IMR-90 (cell line): ENCODE measurements at regions not wholly inside any gene's neighbourhood (a gene's known extent, or its start where the extent isn't known, plus 50 kb on each side); places are given as distances from the start of the nearest gene placed in this dataset.
"Not testable (repeated sequence)": the region's sequence is repeated elsewhere in the genome, so short reads cannot be mapped to it uniquely, and the experiment has no call there.

Experiments used
- ATAC-seq: fragments of 200-7000 bp; cut with Tn5 transposase; 2 replicates; pipeline ENCODE4 v1.9.1; 2020; ENCODE audit warnings: low read depth, mild to moderate bottlenecking, moderate library complexity
- BruUV-seq: library from RNA; stranded (reverse); fragments of 400-500 nt; replicated peaks from 2 replicates; lab custom pipeline; 2021; lab: Mats Ljungman, UMichigan
- CTCF ChIA-PET: fragments of 300-600 bp; formaldehyde crosslinking; extraction: SDS; loops from one replicate; lab custom pipeline; 2021; ENCODE audit warnings: antibody characterized with exemption; lab: Yijun Ruan, JAX
- POLR2A ChIA-PET: fragments of 300-600 bp; sonication (Branson Sonifier 250); formaldehyde crosslinking; loops from one replicate; lab custom pipeline; 2022; ENCODE audit warnings: antibody characterized with exemption; ENCODE audit not compliant: unreplicated experiment; lab: Charles Lee
- DNase-seq: peaks from one replicate; pipeline ENCODE4 v3.0.0; 2013
- H2AFZ ChIP-seq: replicated peaks from 2 replicates; pipeline ENCODE3; 2013; ENCODE audit warnings: low read length, mild to moderate bottlenecking; ENCODE audit not compliant: poor library complexity
- H2AK5ac ChIP-seq: 2 replicates; pipeline ENCODE4 v1.6.1; 2013; ENCODE audit warnings: low read depth, low read length, inconsistent platforms
- H2AK9ac ChIP-seq: replicated peaks from 2 replicates; pipeline ENCODE3; 2013; ENCODE audit warnings: mild to moderate bottlenecking, low read depth, low read length, moderate library complexity; ENCODE audit not compliant: poor library complexity
- H2BK120ac ChIP-seq: 2 replicates; pipeline ENCODE4 v1.6.1; 2013; ENCODE audit warnings: low read depth, low read length, inconsistent platforms
- H2BK15ac ChIP-seq: 3 replicates; pipeline ENCODE4 v1.6.1; 2013; ENCODE audit warnings: low read depth, low read length, inconsistent platforms
- H2BK20ac ChIP-seq: 2 replicates; pipeline ENCODE4 v1.6.1; 2013; ENCODE audit warnings: low read depth, mild to moderate bottlenecking, inconsistent platforms, low read length, moderate library complexity
- H2BK5ac ChIP-seq: 2 replicates; pipeline ENCODE4 v1.6.1; 2013; ENCODE audit warnings: mild to moderate bottlenecking, low read depth, low read length, inconsistent platforms; ENCODE audit not compliant: poor library complexity, severe bottlenecking
- H3K14ac ChIP-seq: replicated peaks from 2 replicates; pipeline ENCODE4 v1.6.1; 2013; ENCODE audit warnings: low read depth, low read length, inconsistent platforms
- H3K18ac ChIP-seq: 2 replicates; pipeline ENCODE4 v1.6.1; 2013; ENCODE audit warnings: low read depth, low read length, control low read depth
- H3K23ac ChIP-seq: 2 replicates; pipeline ENCODE4 v1.6.1; 2013; ENCODE audit warnings: low read depth, low read length, inconsistent platforms
- H3K27ac ChIP-seq: 2 replicates; pipeline ENCODE4 v1.5.1; 2013; ENCODE audit warnings: mild to moderate bottlenecking, control low read depth, low read length; ENCODE audit not compliant: insufficient read depth
- H3K27me3 ChIP-seq: 2 replicates; pipeline ENCODE4 v1.6.1; 2013; ENCODE audit warnings: low read length; ENCODE audit not compliant: control insufficient read depth, insufficient read depth
- H3K36me3 ChIP-seq: 2 replicates; pipeline ENCODE4 v1.6.1; 2013; ENCODE audit warnings: low read length, mixed read lengths; ENCODE audit not compliant: control insufficient read depth, insufficient read depth
- H3K4ac ChIP-seq: 2 replicates; pipeline ENCODE4 v1.6.1; 2013; ENCODE audit warnings: low read depth, low read length, inconsistent platforms
- H3K4me1 ChIP-seq: 2 replicates; pipeline ENCODE4 v1.6.1; 2013; ENCODE audit warnings: low read length, mixed read lengths; ENCODE audit not compliant: control insufficient read depth, insufficient read depth
- H3K4me2 ChIP-seq: 2 replicates; pipeline ENCODE4 v1.6.1; 2013; ENCODE audit warnings: low read depth, mild to moderate bottlenecking, control low read depth, low read length, moderate library complexity
- H3K4me3 ChIP-seq: 2 replicates; pipeline ENCODE4 v1.5.1; 2013; ENCODE audit warnings: low read depth, mild to moderate bottlenecking, control low read depth, low read length, moderate library complexity; ENCODE audit not compliant: insufficient read depth
- H3K56ac ChIP-seq: 2 replicates; pipeline ENCODE4 v1.6.1; 2013; ENCODE audit warnings: low read length, inconsistent platforms; ENCODE audit not compliant: insufficient read depth; ENCODE audit errors: extremely low read depth
- H3K79me1 ChIP-seq, 2 experiments: 2 replicates each; pipeline ENCODE4 v1.6.1; 2013; ENCODE audit warnings: low read length in 2 of 2, inconsistent platforms in 1 of 2, low read depth in 1 of 2
- H3K9ac ChIP-seq: 2 replicates; pipeline ENCODE4 v1.6.1; 2013; ENCODE audit warnings: low read depth, low read length, control low read depth
- H3K9me1 ChIP-seq: 2 replicates; pipeline ENCODE4 v1.6.1; 2013; ENCODE audit warnings: low read length, inconsistent platforms; ENCODE audit not compliant: insufficient read depth
- H3K9me3 ChIP-seq: 2 replicates; pipeline ENCODE4 v1.6.1; 2013; ENCODE audit warnings: low read length; ENCODE audit not compliant: control insufficient read depth, insufficient read depth
- H4K20me1 ChIP-seq: 2 replicates; pipeline ENCODE4 v1.6.1; 2013; ENCODE audit warnings: low read length, inconsistent platforms; ENCODE audit not compliant: insufficient read depth
- H4K5ac ChIP-seq: 2 replicates; pipeline ENCODE4 v1.6.1; 2013; ENCODE audit warnings: mild to moderate bottlenecking, low read depth, low read length, control low read depth
- H4K8ac ChIP-seq, 2 experiments: 2 replicates each; pipeline ENCODE4 v1.6.1; 2013; ENCODE audit warnings: low read depth in 2 of 2, low read length in 2 of 2, control low read depth in 1 of 2, inconsistent platforms in 1 of 2
- H4K91ac ChIP-seq: 2 replicates; pipeline ENCODE4 v1.6.1; 2013; ENCODE audit warnings: low read depth, low read length, inconsistent platforms; ENCODE audit not compliant: insufficient read depth
- CHD1 ChIP-seq: IDR thresholded peaks from 2 replicates; pipeline ENCODE4 v1.6.1; 2012; ENCODE audit warnings: low read depth, low read length, improper control_type of control experiment
- FOS ChIP-seq: fragments of 150-350 bp; IDR thresholded peaks from 2 replicates; pipeline ENCODE4 v1.6.1; 2016; ENCODE audit warnings: low read depth, low read length
- MAFK ChIP-seq: IDR thresholded peaks from 2 replicates; pipeline ENCODE4 v1.6.1; 2012; ENCODE audit warnings: low read depth, low read length, improper control_type of control experiment
- MXI1 ChIP-seq: IDR thresholded peaks from 2 replicates; pipeline ENCODE4 v1.6.1; 2012; ENCODE audit warnings: low read depth, mild to moderate bottlenecking, low read length, moderate library complexity, borderline replicate concordance
- NFE2L2 ChIP-seq: fragments of 150-350 bp; IDR thresholded peaks from 2 replicates; pipeline ENCODE4 v1.6.1; 2016; ENCODE audit warnings: low read depth, mild to moderate bottlenecking, low read length
- POLR2A ChIP-seq: IDR thresholded peaks from 2 replicates; pipeline ENCODE4 v1.6.1; 2012; ENCODE audit warnings: mild to moderate bottlenecking, low read depth, low read length
- RFX5 ChIP-seq: IDR thresholded peaks from 2 replicates; pipeline ENCODE4 v1.8.0; 2012; ENCODE audit warnings: low read depth, mild to moderate bottlenecking, low read length, moderate library complexity
- WGBS, 2 experiments: methylation state at CpG; one replicate each; pipeline versions ENCODE4 v1.1.5 to v1.1.7; 2013; ENCODE audit warnings: missing lambda C conversion rate in 2 of 2; ENCODE audit not compliant: insufficient read length in 1 of 2; ENCODE audit errors: extremely low coverage in 2 of 2; 5-methylcytosine and 5-hydroxymethylcytosine counted together
- dilution Hi-C: fragments of 300-500 bp; cut with HindIII; formaldehyde crosslinking; loops from one replicate; pipeline ENCODE4 v1.14.3; 2018; ENCODE audit warnings: low sequenced_read_pairs; ENCODE audit not compliant: unreplicated experiment
- in situ Hi-C: fragments of 300-500 bp; cut with MboI; formaldehyde crosslinking; loops from 3 replicates; pipeline ENCODE4 v1.14.3; 2019; ENCODE audit warnings: low sequenced_read_pairs, inconsistent platforms, mixed read lengths
- intact Hi-C: fragments of 100-400 bp; cut with micrococcal nuclease; formaldehyde crosslinking; loops from 2 replicates; pipeline ENCODE4 v1.10.0; 2022
- TF ChIP-seq, protein P1 (sequence below): fragments of 150-350 bp; IDR thresholded peaks from 2 replicates; pipeline ENCODE4 v1.6.1; 2017; ENCODE audit warnings: mild to moderate bottlenecking, antibody characterized with exemption, low read length, low read depth

DNA sequence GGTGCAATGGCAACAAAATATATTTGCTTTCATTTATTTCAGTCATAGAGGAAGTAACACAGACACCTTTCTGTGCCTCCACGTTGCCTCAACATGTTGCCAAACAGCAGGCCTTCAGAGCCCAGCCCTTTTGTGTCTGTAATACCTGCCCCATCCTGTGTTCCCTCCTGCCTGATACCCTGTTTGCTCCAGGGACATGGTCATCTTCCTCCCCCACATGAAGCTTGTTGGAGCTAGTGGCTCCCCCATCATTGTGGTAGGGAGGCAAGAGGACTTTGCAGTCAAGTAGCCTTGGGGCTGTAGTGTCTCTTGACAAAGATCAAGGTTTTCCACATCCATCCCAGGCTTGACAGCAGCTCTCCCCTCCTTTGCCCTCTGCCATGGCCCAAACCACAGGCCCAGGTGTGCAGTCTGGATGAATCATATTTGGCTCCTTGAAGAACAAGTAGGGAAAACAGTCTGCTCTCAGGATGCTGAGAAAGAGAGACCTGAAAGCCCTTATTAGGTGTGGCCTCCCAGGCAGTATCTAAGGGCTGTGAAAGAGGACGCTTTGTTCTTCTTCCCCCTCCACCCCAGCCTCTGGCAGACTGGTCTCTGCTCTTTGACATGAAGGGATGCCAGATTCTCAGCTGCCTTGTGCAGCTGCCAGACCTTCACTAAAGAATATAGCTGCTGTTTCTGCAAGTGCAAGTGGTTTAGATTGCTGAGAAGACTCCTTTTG is 329.0 kb downstream of the C12orf75 start:
- WGBS, 2 experiments, result no CpG with 5 or more reads among the region's 2 CpGs
- H3K23ac ChIP-seq, result no peak overlapping the region
- no peaks in the 10 kb centered on the region for H3K79me1 ChIP-seq
- no peak overlapping the region for H3K27ac ChIP-seq
- H3K9ac ChIP-seq, result no peak overlapping the region
- H2BK5ac ChIP-seq, result no peak overlapping the region
- BruUV-seq, result no TSS peak
- H3K27me3 ChIP-seq, result peaks cover 16% of the 10 kb centered on the region
- H3K9me1 ChIP-seq, result no peaks in the 10 kb centered on the region
- H2AFZ ChIP-seq, result no peak overlapping the region
- CTCF ChIA-PET, result no interaction called here
- POLR2A ChIA-PET, result no interaction called here
- no peak for TF ChIP-seq CHD1
- TF ChIP-seq POLR2A, result no peak
- no peak for TF ChIP-seq RFX5
- TF ChIP-seq MAFK, result no peak
- TF ChIP-seq NFE2L2, result no peak
- TF ChIP-seq, protein P1, sequence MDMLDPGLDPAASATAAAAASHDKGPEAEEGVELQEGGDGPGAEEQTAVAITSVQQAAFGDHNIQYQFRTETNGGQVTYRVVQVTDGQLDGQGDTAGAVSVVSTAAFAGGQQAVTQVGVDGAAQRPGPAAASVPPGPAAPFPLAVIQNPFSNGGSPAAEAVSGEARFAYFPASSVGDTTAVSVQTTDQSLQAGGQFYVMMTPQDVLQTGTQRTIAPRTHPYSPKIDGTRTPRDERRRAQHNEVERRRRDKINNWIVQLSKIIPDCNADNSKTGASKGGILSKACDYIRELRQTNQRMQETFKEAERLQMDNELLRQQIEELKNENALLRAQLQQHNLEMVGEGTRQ, result no peak
- TF ChIP-seq MXI1, result no peak
- no peak for TF ChIP-seq FOS
- H3K14ac ChIP-seq, result no peak overlapping the region
- H3K36me3 ChIP-seq, result no peaks in the 10 kb centered on the region
- no peak overlapping the region for H4K8ac ChIP-seq
- H3K4ac ChIP-seq, result no peak overlapping the region
- H4K5ac ChIP-seq, result no peak overlapping the region
- dilution Hi-C loops (no loop called here), intact Hi-C loops (no loop called here), in situ Hi-C loops (no loop called here)
- H3K18ac ChIP-seq, result no peak overlapping the region
- DNase-seq (no peak), ATAC-seq (no peak)
- no peak overlapping the region for H3K4me3 ChIP-seq
- H3K56ac ChIP-seq, result no peak overlapping the region
- no peak overlapping the region for H3K4me2 ChIP-seq
- no peak overlapping the region for H2BK15ac ChIP-seq
- no peak overlapping the region for H2BK20ac ChIP-seq
- no peak overlapping the region for H2BK120ac ChIP-seq
- H2AK9ac ChIP-seq, result no peak overlapping the region
- no peaks in the 10 kb centered on the region for H3K9me3 ChIP-seq
- H4K20me1 ChIP-seq, result no peaks in the 10 kb centered on the region
- no peak overlapping the region for H4K91ac ChIP-seq
- no peaks in the 10 kb centered on the region for H3K4me1 ChIP-seq
- H2AK5ac ChIP-seq, result no peak overlapping the region

DNA sequence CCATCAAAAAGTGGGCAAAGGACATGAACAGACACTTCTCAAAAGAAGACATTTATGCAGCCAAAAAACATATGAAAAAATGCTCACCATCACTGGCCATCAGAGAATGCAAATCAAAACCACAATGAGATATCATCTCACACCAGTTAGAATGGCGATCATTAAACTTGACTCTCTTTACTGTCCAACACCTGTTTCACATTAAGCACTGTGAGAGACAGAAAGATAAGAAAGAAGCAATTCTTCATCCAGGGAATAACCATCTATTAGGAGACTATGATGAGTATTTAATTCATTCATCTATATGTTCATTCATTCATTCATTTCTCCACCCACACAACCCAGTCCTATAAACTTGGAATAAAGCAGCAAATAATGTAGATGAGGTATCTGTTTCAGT is 334.3 kb downstream of the C12orf75 start:
- H3K56ac ChIP-seq, POLR2A ChIA-PET, H2BK20ac ChIP-seq, H3K79me1 ChIP-seq, H3K36me3 ChIP-seq, CTCF ChIA-PET, in situ Hi-C loops, BruUV-seq, H2BK120ac ChIP-seq, H2BK5ac ChIP-seq, H3K23ac ChIP-seq, H3K4me3 ChIP-seq, H3K4ac ChIP-seq, H2AK5ac ChIP-seq, ATAC-seq, H2BK15ac ChIP-seq, H4K91ac ChIP-seq, H4K5ac ChIP-seq, H4K20me1 ChIP-seq, H3K9me1 ChIP-seq, H4K8ac ChIP-seq, H2AFZ ChIP-seq, H3K18ac ChIP-seq, dilution Hi-C loops, H3K4me1 ChIP-seq, H3K4me2 ChIP-seq, H3K9ac ChIP-seq, DNase-seq, H2AK9ac ChIP-seq, H3K14ac ChIP-seq, intact Hi-C loops, H3K27ac ChIP-seq, H3K9me3 ChIP-seq: not testable (repeated sequence)
- WGBS, 2 experiments, result no CpG with 5 or more reads among the region's 1 CpG
- H3K27me3 ChIP-seq, result peaks cover 14% of the 10 kb centered on the region
